ENCODE measurements at regions not wholly inside any gene's neighbourhood (a gene's known extent, or its start where the extent isn't known, plus 50 kb on each side); places are given as distances from the start of the nearest gene placed in this dataset.

GRCh38 chr2:14547830-14548229 lies 84.7 kb upstream of the LRATD1 start:
- DNase-seq (ENCODE audit: low read depth in 1 of 2, low spot score in 1 of 2) = no peak

- no peak for DNase-seq (ENCODE audit: low read depth in 1 of 2, low spot score in 1 of 2)
Measured at GRCh38 chr2:14550658-14551057, 81.9 kb upstream of the LRATD1 start.

GRCh38 chr2:14551069-14551468 lies 81.4 kb upstream of the LRATD1 start:
- no peak for DNase-seq (ENCODE audit: low read depth in 1 of 2, low spot score in 1 of 2)

- DNase-seq (ENCODE audit: low read depth in 1 of 2, low spot score in 1 of 2) = no peak
Measured at GRCh38 chr2:14552286-14552685, 80.2 kb upstream of the LRATD1 start.

GRCh38 chr2:14552818-14553217 lies 79.7 kb upstream of the LRATD1 start:
- no peak for DNase-seq (ENCODE audit: low read depth in 1 of 2, low spot score in 1 of 2)

- no peak for DNase-seq (ENCODE audit: low read depth in 1 of 2, low spot score in 1 of 2)
Measured at GRCh38 chr2:14554849-14555545, 77.5 kb upstream of the LRATD1 start.

GRCh38 chr2:14557111-14557510 lies 75.4 kb upstream of the LRATD1 start:
- no peak for DNase-seq (ENCODE audit: low read depth in 1 of 2, low spot score in 1 of 2)

- no peak for DNase-seq (ENCODE audit: low read depth in 1 of 2, low spot score in 1 of 2)
Measured at GRCh38 chr2:14557916-14558315, 74.6 kb upstream of the LRATD1 start.

- DNase-seq (ENCODE audit: low read depth in 1 of 2, low spot score in 1 of 2) = no peak
Measured at GRCh38 chr2:14558335-14558919, 74.1 kb upstream of the LRATD1 start.

- DNase-seq (ENCODE audit: low read depth in 1 of 2, low spot score in 1 of 2) = no peak
Measured at GRCh38 chr2:14560716-14561115, 71.8 kb upstream of the LRATD1 start.

GRCh38 chr2:14563324-14563723 lies 69.2 kb upstream of the LRATD1 start:
- DNase-seq (ENCODE audit: low read depth in 1 of 2, low spot score in 1 of 2) = no peak

- no peak for DNase-seq (ENCODE audit: low read depth in 1 of 2, low spot score in 1 of 2)
Measured at GRCh38 chr2:14565666-14566065, 66.9 kb upstream of the LRATD1 start.

GRCh38 chr2:14567561-14567960 lies 65.0 kb upstream of the LRATD1 start:
- no peak for DNase-seq (ENCODE audit: low read depth in 1 of 2, low spot score in 1 of 2)

- DNase-seq (ENCODE audit: low read depth in 1 of 2, low spot score in 1 of 2) = no peak
Measured at GRCh38 chr2:14569294-14569693, 63.2 kb upstream of the LRATD1 start.

- no peak for DNase-seq (ENCODE audit: low read depth in 1 of 2, low spot score in 1 of 2)
Measured at GRCh38 chr2:14572633-14573032, 59.9 kb upstream of the LRATD1 start.

GRCh38 chr2:14577843-14578242 lies 54.7 kb upstream of the LRATD1 start:
- DNase-seq (ENCODE audit: low read depth in 1 of 2, low spot score in 1 of 2) = no peak

Data from stimulated activated CD4-positive, alpha-beta T cell treated with anti-CD3 and anti-CD28 coated beads, Interleukin-15, amount 100 ng/mL, for 1 hour (primary cell).